Astrocyte (in vitro differentiated cells and primary cell): ENCODE measurements at regions not wholly inside any gene's neighbourhood (a gene's known extent, or its start where the extent isn't known, plus 50 kb on each side); places are given as distances from the start of the nearest gene placed in this dataset.

Experiments used
- DNase-seq: peaks from one replicate; pipeline ENCODE4 v3.0.0-alpha.2; 2010; ENCODE audit warnings: low read depth
- FAIRE-seq: peaks from 2 replicates; lab custom pipeline; 2011; peaks lifted over from hg19 to GRCh38; lab: Jason Lieb, UNC
- H2AFZ ChIP-seq: 2 replicates; pipeline ENCODE4 v1.6.0; 2012; ENCODE audit warnings: low read depth, low read length, inconsistent platforms
- H3K27ac ChIP-seq: 2 replicates; pipeline ENCODE4 v1.5.1; 2011; ENCODE audit warnings: low read depth, low read length, inconsistent platforms
- H3K27me3 ChIP-seq: 2 replicates; pipeline ENCODE4 v1.6.0; 2011; ENCODE audit warnings: low read length, inconsistent platforms; ENCODE audit not compliant: insufficient read depth
- H3K36me3 ChIP-seq: 2 replicates; pipeline ENCODE4 v1.5.1; 2011; ENCODE audit warnings: low read length, inconsistent platforms; ENCODE audit not compliant: insufficient read depth
- H3K4me1 ChIP-seq: 2 replicates; pipeline ENCODE4 v1.5.1; 2011; ENCODE audit warnings: low read length, inconsistent platforms; ENCODE audit not compliant: insufficient read depth
- H3K4me2 ChIP-seq: 2 replicates; pipeline ENCODE4 v1.6.0; 2012; ENCODE audit warnings: low read length, inconsistent platforms
- H3K4me3 ChIP-seq: 2 replicates; pipeline ENCODE4 v1.5.1; 2011; ENCODE audit warnings: low read depth, mild to moderate bottlenecking, low read length, inconsistent platforms; ENCODE audit not compliant: insufficient read depth
- H3K79me2 ChIP-seq: 2 replicates; pipeline ENCODE4 v1.6.0; 2012; ENCODE audit warnings: mild to moderate bottlenecking, low read length, inconsistent platforms; ENCODE audit not compliant: insufficient read depth
- H3K9ac ChIP-seq: 2 replicates; pipeline ENCODE4 v1.6.0; 2012; ENCODE audit warnings: mild to moderate bottlenecking, low read length, inconsistent platforms
- H3K9me3 ChIP-seq: 2 replicates; pipeline ENCODE4 v1.5.1; 2012; ENCODE audit warnings: low read depth, mild to moderate bottlenecking, low read length, inconsistent platforms; ENCODE audit not compliant: insufficient read depth
- H4K20me1 ChIP-seq: 2 replicates; pipeline ENCODE4 v1.6.0; 2012; ENCODE audit warnings: low read length, inconsistent platforms; ENCODE audit not compliant: insufficient read depth
- H3K27ac Mint-ChIP-seq: one replicate; pipeline ENCODE4 v1.8.0; 2021; ENCODE audit warnings: mild to moderate bottlenecking, mixed read lengths; ENCODE audit not compliant: unreplicated experiment
- H3K27me3 Mint-ChIP-seq: one replicate; pipeline ENCODE4 v1.8.0; 2021; ENCODE audit warnings: low read depth, mixed read lengths; ENCODE audit not compliant: unreplicated experiment
- H3K36me3 Mint-ChIP-seq: one replicate; pipeline ENCODE4 v1.8.0; 2021; ENCODE audit warnings: low read depth, mixed read lengths; ENCODE audit not compliant: unreplicated experiment
- H3K4me1 Mint-ChIP-seq: one replicate; pipeline ENCODE4 v1.8.0; 2021; ENCODE audit warnings: low read depth, mixed read lengths; ENCODE audit not compliant: unreplicated experiment
- H3K4me3 Mint-ChIP-seq: one replicate; pipeline ENCODE4 v1.8.0; 2021; ENCODE audit warnings: mild to moderate bottlenecking, moderate library complexity, mixed read lengths; ENCODE audit not compliant: unreplicated experiment
- H3K9me3 Mint-ChIP-seq: one replicate; pipeline ENCODE4 v1.8.0; 2021; ENCODE audit warnings: mild to moderate bottlenecking, mixed read lengths; ENCODE audit not compliant: unreplicated experiment
- CTCF ChIP-seq: IDR thresholded peaks from 2 replicates; pipeline ENCODE4 v1.5.1; 2011; ENCODE audit warnings: low read depth, mild to moderate bottlenecking, inconsistent platforms, low read length, moderate library complexity; ENCODE audit not compliant: insufficient read depth
- EZH2 ChIP-seq: IDR thresholded peaks from 2 replicates; pipeline ENCODE4 v1.6.1; 2012; ENCODE audit warnings: mild to moderate bottlenecking, low read length, inconsistent platforms; ENCODE audit not compliant: insufficient read depth

- no peak overlapping the region for H3K27ac Mint-ChIP-seq
- no peaks in the 10 kb centered on the region for H3K36me3 Mint-ChIP-seq
- Histone ChIP-seq H3K4me2 (no peak overlapping the region), H3K79me2 (no peaks in the 10 kb centered on the region), H3K27me3 (no peaks in the 10 kb centered on the region), H2AFZ (no peak overlapping the region), H3K9ac (no peak overlapping the region), H4K20me1 (no peaks in the 10 kb centered on the region), H3K4me3 (no peak overlapping the region), H3K4me1 (no peaks in the 10 kb centered on the region), H3K36me3 (no peaks in the 10 kb centered on the region), H3K27ac (no peak overlapping the region), H3K9me3 (no peaks in the 10 kb centered on the region)
- H3K9me3 Mint-ChIP-seq: no peaks in the 10 kb centered on the region
- no peak for DNase-seq
- H3K27me3 Mint-ChIP-seq: peaks cover 2% of the 10 kb centered on the region
- no peaks in the 10 kb centered on the region for H3K4me1 Mint-ChIP-seq
- TF ChIP-seq EZH2 (no peak), CTCF (no peak)
- no peak for FAIRE-seq
- H3K4me3 Mint-ChIP-seq: no peak overlapping the region
Observed at GRCh38 chr5:61264273-61264661, 67.8 kb upstream of the ZSWIM6 start.

DNA sequence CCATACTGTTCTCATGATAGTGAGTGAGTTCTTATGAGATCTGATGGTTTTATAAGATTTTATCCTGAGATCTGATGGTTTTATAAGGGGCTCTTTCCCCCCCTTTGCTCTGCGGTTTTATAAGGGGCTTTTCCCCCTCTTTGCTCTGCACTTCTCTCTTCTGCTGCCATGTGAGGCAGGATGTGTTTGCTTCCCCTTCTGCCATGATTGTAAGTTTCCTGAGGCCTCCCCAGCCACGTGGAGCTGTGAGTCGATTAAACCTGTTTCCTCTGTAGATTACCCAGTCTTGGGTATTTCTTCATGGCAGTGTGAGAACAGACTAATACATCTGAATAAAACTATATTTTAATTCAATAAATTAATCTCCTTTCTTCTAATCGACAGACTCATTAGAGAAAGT lies 64.9 kb upstream of the ZSWIM6 start:
- no peaks in the 10 kb centered on the region for H3K9me3 Mint-ChIP-seq
- no peak overlapping the region for H3K9ac ChIP-seq
- FAIRE-seq: no peak

More for the DNA sequence above, 64.9 kb upstream of the ZSWIM6 start:
- H2AFZ ChIP-seq: no peak overlapping the region
- H3K79me2 ChIP-seq: no peaks in the 10 kb centered on the region
- H3K9me3 ChIP-seq: no peaks in the 10 kb centered on the region
- H3K4me1 ChIP-seq: no peaks in the 10 kb centered on the region
- H3K27ac ChIP-seq: no peak overlapping the region
- Mint-ChIP-seq H3K27ac (no peak overlapping the region), H3K4me1 (no peaks in the 10 kb centered on the region), H3K4me3 (no peak overlapping the region), H3K36me3 (no peaks in the 10 kb centered on the region), H3K27me3 (peaks cover 2% of the 10 kb centered on the region)
- TF ChIP-seq EZH2 (no peak), CTCF (no peak)
- H3K4me3 ChIP-seq: no peak overlapping the region
- no peaks in the 10 kb centered on the region for H4K20me1 ChIP-seq
- DNase-seq: no peak
- no peak overlapping the region for H3K4me2 ChIP-seq
- H3K27me3 ChIP-seq: no peaks in the 10 kb centered on the region
- H3K36me3 ChIP-seq: no peaks in the 10 kb centered on the region
